ENCODE measurements at regions not wholly inside any gene's neighbourhood (a gene's known extent, or its start where the extent isn't known, plus 50 kb on each side); places are given as distances from the start of the nearest gene placed in this dataset.

DNA sequence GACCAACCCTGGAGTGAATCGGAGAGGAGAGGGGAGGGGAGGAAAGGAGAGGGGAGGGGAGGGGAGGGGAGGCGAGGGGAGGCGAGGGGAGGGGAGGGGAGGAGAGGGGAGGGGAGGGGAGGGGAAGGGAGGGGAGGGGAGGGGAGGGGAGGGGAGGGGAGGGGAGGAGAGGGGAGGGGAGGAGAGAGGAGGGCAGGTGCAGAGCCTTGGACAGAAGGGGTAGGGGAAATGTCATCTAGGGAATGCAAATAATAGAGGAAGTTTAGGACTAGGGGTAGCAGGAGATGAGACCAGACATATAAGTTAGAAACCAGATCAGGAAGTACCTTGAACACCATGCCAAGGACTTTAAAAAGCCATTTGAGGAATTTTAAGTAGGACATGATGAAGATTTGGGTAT, 119.8 kb downstream of the RBFOX3 start:
- TF ChIP-seq, protein P1, sequence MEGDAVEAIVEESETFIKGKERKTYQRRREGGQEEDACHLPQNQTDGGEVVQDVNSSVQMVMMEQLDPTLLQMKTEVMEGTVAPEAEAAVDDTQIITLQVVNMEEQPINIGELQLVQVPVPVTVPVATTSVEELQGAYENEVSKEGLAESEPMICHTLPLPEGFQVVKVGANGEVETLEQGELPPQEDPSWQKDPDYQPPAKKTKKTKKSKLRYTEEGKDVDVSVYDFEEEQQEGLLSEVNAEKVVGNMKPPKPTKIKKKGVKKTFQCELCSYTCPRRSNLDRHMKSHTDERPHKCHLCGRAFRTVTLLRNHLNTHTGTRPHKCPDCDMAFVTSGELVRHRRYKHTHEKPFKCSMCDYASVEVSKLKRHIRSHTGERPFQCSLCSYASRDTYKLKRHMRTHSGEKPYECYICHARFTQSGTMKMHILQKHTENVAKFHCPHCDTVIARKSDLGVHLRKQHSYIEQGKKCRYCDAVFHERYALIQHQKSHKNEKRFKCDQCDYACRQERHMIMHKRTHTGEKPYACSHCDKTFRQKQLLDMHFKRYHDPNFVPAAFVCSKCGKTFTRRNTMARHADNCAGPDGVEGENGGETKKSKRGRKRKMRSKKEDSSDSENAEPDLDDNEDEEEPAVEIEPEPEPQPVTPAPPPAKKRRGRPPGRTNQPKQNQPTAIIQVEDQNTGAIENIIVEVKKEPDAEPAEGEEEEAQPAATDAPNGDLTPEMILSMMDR (IDR thresholded peaks at IDR 0.05; ENCODE audit: insufficient read depth, low read depth, low read length, missing control alignments) = no peak
- H3K4me3 ChIP-seq (ENCODE audit: low read length) = no peak overlapping the region
- DNase-seq (ENCODE audit: low read depth) = no peak

DNA sequence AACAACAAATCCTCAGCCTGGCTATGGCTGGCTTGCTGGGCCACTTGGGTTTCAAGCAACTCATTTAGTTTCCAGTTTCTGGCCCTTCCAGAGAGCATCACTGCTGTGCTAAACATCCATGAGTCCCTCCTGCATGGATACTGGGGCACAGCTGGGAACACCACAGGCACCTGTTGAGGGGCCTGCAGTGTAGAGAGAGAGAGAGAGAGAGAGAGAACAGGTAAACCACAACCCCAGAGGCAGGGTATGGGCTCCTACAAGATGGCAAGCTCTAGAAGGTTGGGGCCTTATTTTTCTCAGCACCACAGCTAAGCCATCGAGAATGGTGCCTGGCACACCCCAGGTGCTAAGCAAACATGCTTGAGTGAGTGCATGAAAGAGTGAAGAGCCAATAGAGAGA, 120.3 kb downstream of the RBFOX3 start:
- TF ChIP-seq, protein P1 (IDR thresholded peaks at IDR 0.05; ENCODE audit: insufficient read depth, low read depth, low read length, missing control alignments) = no peak
- no peak for DNase-seq (ENCODE audit: low read depth)
- H3K4me3 ChIP-seq (ENCODE audit: low read length) = no peak overlapping the region

DNA sequence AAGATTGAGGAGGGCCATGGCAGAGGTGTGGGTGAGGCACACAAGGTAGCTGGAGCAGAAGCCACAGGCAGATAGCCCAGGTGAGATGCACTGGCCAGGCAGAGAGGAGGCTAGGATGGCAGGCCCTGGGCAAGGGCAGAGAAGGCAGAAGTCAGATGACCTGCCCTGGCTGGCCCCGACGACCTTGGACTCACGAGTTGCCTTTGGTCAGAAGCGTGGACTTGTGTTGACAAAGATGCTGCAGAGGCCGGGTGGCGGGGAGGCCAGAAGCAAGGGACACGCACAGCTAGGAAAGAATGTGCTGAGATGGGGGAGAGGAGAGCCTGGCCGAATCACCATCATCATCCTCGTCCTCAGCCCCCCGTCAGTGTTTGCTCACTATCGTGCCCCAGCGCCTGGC, 123.7 kb downstream of the RBFOX3 start:
- H3K4me3 ChIP-seq (ENCODE audit: low read length) = no peak overlapping the region
- DNase-seq (ENCODE audit: low read depth) = no peak
- TF ChIP-seq, protein P1 (IDR thresholded peaks at IDR 0.05; ENCODE audit: insufficient read depth, low read depth, low read length, missing control alignments) = no peak

DNA sequence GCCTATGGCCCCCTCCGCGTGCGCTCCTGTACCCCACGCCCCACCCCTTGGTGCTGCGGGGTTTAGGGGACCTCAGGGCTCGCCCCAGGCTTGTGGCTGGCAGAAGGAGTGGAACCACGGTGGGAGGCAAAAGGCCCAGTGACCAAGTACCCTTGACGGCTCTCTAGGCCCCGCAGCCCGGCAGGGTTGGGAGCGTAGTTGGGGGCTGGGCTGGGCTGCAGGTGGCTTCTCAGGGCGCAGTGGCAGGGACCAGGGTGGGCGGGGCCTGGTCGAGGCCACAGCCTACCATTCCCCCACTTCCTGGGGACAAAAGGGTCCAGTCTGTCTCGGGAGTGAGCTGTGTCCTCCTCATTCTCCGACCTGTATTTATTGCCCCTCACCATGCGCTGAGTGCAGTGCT, 124.9 kb downstream of the RBFOX3 start:
- no peak overlapping the region for H3K4me3 ChIP-seq (ENCODE audit: low read length)
- TF ChIP-seq, protein P1 (IDR thresholded peaks at IDR 0.05; ENCODE audit: insufficient read depth, low read depth, low read length, missing control alignments) = no peak
- no peak for DNase-seq (ENCODE audit: low read depth)

DNA sequence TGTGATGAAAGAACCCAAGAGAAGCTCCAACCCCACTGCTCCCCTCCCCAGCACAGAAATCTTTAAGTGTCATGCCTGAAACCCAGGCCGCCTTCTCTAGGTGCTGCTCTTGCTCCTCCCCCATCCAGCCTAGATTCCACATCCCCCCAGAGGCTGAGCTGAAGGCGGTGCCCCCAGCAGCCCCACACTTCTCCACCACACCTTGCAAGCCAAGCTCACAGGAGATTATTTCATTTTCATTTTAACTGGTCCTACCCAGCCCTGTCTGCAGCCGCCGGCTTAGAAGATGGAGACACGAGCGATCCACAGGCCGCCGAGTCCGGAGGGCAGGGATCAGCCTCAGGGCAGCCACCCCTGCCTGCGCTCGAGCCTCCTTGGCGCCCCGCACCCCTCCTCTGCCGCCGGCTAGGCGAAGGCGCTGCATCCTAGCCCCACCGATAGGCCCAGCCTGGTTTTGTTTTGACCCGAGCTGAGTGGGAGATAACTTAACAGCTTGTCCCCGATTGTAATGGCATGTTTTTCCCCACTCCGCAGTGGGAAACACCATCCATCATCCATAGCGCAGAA, 125.3 kb downstream of the RBFOX3 start:
- DNase-seq (ENCODE audit: low read depth) = no peak
- TF ChIP-seq, protein P1 (IDR thresholded peaks at IDR 0.05; ENCODE audit: insufficient read depth, low read depth, low read length, missing control alignments) = no peak
- H3K4me3 ChIP-seq (ENCODE audit: low read length) = no peak overlapping the region

DNA sequence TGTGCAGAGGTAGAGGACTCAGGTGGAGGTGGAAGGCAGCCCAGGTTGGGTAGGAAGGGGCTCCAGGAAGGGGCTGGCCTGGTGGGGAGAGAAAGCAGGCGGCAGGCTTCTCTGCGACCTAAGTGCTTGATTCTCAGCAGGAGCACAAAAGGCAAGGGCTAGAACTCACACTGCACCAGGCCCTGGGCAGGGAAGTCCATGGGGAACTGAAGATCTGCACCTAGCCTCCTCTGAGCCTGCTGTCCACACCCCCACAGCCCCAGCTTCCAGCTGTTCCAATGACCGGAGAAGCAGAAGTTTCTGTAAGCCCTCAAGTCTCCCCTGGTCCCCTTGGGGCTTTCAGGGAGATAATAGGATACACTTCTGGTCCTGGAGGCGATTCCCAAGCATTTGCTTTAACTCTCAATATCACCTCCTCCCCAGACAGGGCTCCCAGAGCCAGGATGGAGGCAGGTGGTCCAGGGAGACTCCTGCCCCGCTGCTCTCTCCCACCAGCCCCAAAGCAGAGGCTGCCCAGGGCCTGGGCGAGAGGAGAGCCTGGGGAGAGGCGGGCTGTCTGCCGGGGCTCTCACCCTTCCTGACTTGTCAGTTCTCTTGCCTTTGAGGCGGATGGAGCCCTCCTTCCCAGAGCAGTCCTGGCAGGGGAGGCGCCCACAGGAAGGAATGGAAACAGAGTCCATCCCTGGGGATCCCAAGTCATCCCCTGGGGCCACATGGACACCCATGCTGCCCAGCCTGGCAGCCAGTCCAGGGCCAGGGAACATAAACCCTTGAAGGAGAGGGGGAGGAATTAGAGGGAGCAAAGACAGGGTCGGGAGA, 126.0 kb downstream of the RBFOX3 start:
- no peak overlapping the region for H3K4me3 ChIP-seq (ENCODE audit: low read length)
- DNase-seq (ENCODE audit: low read depth) = no peak
- TF ChIP-seq, protein P1 (IDR thresholded peaks at IDR 0.05; ENCODE audit: insufficient read depth, low read depth, low read length, missing control alignments) = no peak
